ENCODE measurements at regions not wholly inside any gene's neighbourhood (a gene's known extent, or its start where the extent isn't known, plus 50 kb on each side); places are given as distances from the start of the nearest gene placed in this dataset.
"Not testable (repeated sequence)": the region's sequence is repeated elsewhere in the genome, so short reads cannot be mapped to it uniquely, and the experiment has no call there.

GRCh38 chr3:159258934-159259333 is 457.1 kb downstream of the MFSD1 start:
- no peak overlapping the region for H3K4me2 ChIP-seq (ENCODE audit: low read depth, low read length, poor library complexity, severe bottlenecking)
- no peak overlapping the region for H2AFZ ChIP-seq (ENCODE audit: low read depth, low read length, severe bottlenecking)
- no peak overlapping the region for H3K9ac ChIP-seq (ENCODE audit: low read length)
- no peaks in the 10 kb centered on the region for H3K9me3 ChIP-seq (ENCODE audit: insufficient read depth, low read length)
- no peaks in the 10 kb centered on the region for H3K79me2 ChIP-seq (ENCODE audit: insufficient read depth, low read length)
- TF ChIP-seq CTCF (IDR thresholded peaks at IDR 0.05; ENCODE audit: insufficient read depth, low read length, poor library complexity, severe bottlenecking) (no peak), EZH2phosphoT487 (conservative IDR thresholded peaks at IDR 0.05; ENCODE audit: low read length) (no peak)
- no peaks in the 10 kb centered on the region for H3K9me2 ChIP-seq (replicated peaks; ENCODE audit: insufficient read depth, low read length)
- no peaks in the 10 kb centered on the region for H3K27me3 ChIP-seq (ENCODE audit: low read length)
- no peak overlapping the region for H3K27ac ChIP-seq (ENCODE audit: low read depth, low read length)
- no peak overlapping the region for H3K4me3 ChIP-seq (ENCODE audit: insufficient read depth, low read length, poor library complexity, severe bottlenecking)
- H3K36me3 ChIP-seq (ENCODE audit: low read length): no peaks in the 10 kb centered on the region
- no peaks in the 10 kb centered on the region for H3F3A ChIP-seq (ENCODE audit: insufficient read depth)
- H4K20me1 ChIP-seq (ENCODE audit: low read depth, low read length): no peaks in the 10 kb centered on the region

GRCh38 chr3:159260049-159260662 is 458.3 kb downstream of the MFSD1 start:
- H2AFZ ChIP-seq (ENCODE audit: low read depth, low read length, severe bottlenecking): no peak overlapping the region
- no peak overlapping the region for H3K4me3 ChIP-seq (ENCODE audit: insufficient read depth, low read length, poor library complexity, severe bottlenecking)
- no peak overlapping the region for H3K4me2 ChIP-seq (ENCODE audit: low read depth, low read length, poor library complexity, severe bottlenecking)
- no peaks in the 10 kb centered on the region for H3K9me3 ChIP-seq (ENCODE audit: insufficient read depth, low read length)
- H3K27ac ChIP-seq (ENCODE audit: low read depth, low read length): no peak overlapping the region
- H3K36me3 ChIP-seq (ENCODE audit: low read length): no peaks in the 10 kb centered on the region
- no peak for TF ChIP-seq EZH2phosphoT487 (conservative IDR thresholded peaks at IDR 0.05; ENCODE audit: low read length)
- TF ChIP-seq CTCF (IDR thresholded peaks at IDR 0.05; ENCODE audit: insufficient read depth, low read length, poor library complexity, severe bottlenecking): peak; percentile 53
- H3K27me3 ChIP-seq (ENCODE audit: low read length): no peaks in the 10 kb centered on the region
- no peaks in the 10 kb centered on the region for H3K9me2 ChIP-seq (replicated peaks; ENCODE audit: insufficient read depth, low read length)
- H3F3A ChIP-seq (ENCODE audit: insufficient read depth): no peaks in the 10 kb centered on the region
- H3K79me2 ChIP-seq (ENCODE audit: insufficient read depth, low read length): no peaks in the 10 kb centered on the region
- no peak overlapping the region for H3K9ac ChIP-seq (ENCODE audit: low read length)
- no peaks in the 10 kb centered on the region for H4K20me1 ChIP-seq (ENCODE audit: low read depth, low read length)

GRCh38 chr3:159261333-159261732 is 459.5 kb downstream of the MFSD1 start:
- not testable (repeated sequence) for H3F3A ChIP-seq (ENCODE audit: insufficient read depth); H3K79me2 ChIP-seq (ENCODE audit: insufficient read depth, low read length); H3K9ac ChIP-seq (ENCODE audit: low read length); H3K4me2 ChIP-seq (ENCODE audit: low read depth, low read length, poor library complexity, severe bottlenecking); H3K4me3 ChIP-seq (ENCODE audit: insufficient read depth, low read length, poor library complexity, severe bottlenecking); H3K36me3 ChIP-seq (ENCODE audit: low read length); H3K27me3 ChIP-seq (ENCODE audit: low read length); H3K27ac ChIP-seq (ENCODE audit: low read depth, low read length); H3K9me2 ChIP-seq (replicated peaks; ENCODE audit: insufficient read depth, low read length); H4K20me1 ChIP-seq (ENCODE audit: low read depth, low read length); H3K9me3 ChIP-seq (ENCODE audit: insufficient read depth, low read length); H2AFZ ChIP-seq (ENCODE audit: low read depth, low read length, severe bottlenecking)

- Histone ChIP-seq H4K20me1 (ENCODE audit: low read depth, low read length) (no peaks in the 10 kb centered on the region), H3K36me3 (ENCODE audit: low read length) (no peaks in the 10 kb centered on the region), H3K79me2 (ENCODE audit: insufficient read depth, low read length) (no peaks in the 10 kb centered on the region), H3K27me3 (ENCODE audit: low read length) (no peaks in the 10 kb centered on the region), H3K9me2 (replicated peaks; ENCODE audit: insufficient read depth, low read length) (no peaks in the 10 kb centered on the region), H3K27ac (ENCODE audit: low read depth, low read length) (no peak overlapping the region), H3K4me2 (ENCODE audit: low read depth, low read length, poor library complexity, severe bottlenecking) (no peak overlapping the region), H3K9ac (ENCODE audit: low read length) (no peak overlapping the region), H3K4me3 (ENCODE audit: insufficient read depth, low read length, poor library complexity, severe bottlenecking) (no peak overlapping the region), H3F3A (ENCODE audit: insufficient read depth) (no peaks in the 10 kb centered on the region), H2AFZ (ENCODE audit: low read depth, low read length, severe bottlenecking) (no peak overlapping the region), H3K9me3 (ENCODE audit: insufficient read depth, low read length) (no peaks in the 10 kb centered on the region)
- TF ChIP-seq EZH2phosphoT487 (conservative IDR thresholded peaks at IDR 0.05; ENCODE audit: low read length) (no peak), CTCF (IDR thresholded peaks at IDR 0.05; ENCODE audit: insufficient read depth, low read length, poor library complexity, severe bottlenecking) (peak; percentile 44)
These were observed 462.1 kb downstream of the MFSD1 start for GRCh38 chr3:159263750-159264553.

Measured in SU-DHL-6 (cell line).